Activated effector memory CD4-positive, alpha-beta T cell treated with anti-CD3 and anti-CD28 coated beads, Interleukin-2, amount 50 U/mL, for 16 hours (primary cell): ENCODE measurements at regions not wholly inside any gene's neighbourhood (a gene's known extent, or its start where the extent isn't known, plus 50 kb on each side); places are given as distances from the start of the nearest gene placed in this dataset.

Experiments used
- DNase-seq: peaks from one replicate; pipeline ENCODE4 v3.0.0-alpha.2; 2020

GRCh38 chr1:201711811-201712210 lies 117.1 kb upstream of the IPO9 start:
- no peak for DNase-seq

DNA sequence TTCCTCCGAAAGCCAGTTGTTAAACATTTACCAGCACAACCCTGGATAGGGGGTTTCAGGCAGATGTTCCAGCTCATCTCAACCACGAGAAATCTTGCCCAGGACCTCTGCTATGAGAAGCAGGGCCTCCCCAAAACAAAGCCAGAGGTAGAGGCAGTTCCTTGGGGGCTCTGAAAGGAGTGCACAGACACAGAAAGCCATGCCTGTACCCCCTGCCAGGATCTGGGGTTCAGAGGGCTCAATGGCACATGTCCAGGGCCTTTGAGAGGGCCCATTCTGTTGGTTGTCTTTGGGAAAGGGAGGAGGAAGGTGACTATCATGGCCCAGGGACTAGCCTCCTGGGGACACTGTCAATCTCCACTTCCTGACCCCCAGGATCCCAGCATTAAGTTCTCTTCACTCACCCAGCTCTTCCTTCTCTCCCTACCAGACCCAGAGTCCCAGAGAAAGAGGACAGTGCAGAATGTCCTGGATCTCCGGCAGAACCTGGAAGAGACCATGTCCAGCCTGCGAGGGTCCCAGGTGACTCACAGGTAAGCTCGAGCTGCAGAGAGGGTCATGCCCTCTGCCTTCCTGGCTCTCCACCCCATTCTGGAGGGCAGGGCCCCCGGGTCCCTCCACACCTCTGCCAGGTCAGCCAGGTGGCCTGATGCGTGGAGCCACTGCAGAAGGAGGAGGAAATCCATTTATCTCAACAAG lies 116.4 kb upstream of the IPO9 start:
- DNase-seq, result no peak

- no peak for DNase-seq
Observed at GRCh38 chr1:201713086-201713810, 115.7 kb upstream of the IPO9 start.

GRCh38 chr1:201714542-201715329 lies 114.2 kb upstream of the IPO9 start:
- no peak for DNase-seq

- DNase-seq, result no peak
Observed at GRCh38 chr1:201715351-201715750, 113.6 kb upstream of the IPO9 start.

DNA sequence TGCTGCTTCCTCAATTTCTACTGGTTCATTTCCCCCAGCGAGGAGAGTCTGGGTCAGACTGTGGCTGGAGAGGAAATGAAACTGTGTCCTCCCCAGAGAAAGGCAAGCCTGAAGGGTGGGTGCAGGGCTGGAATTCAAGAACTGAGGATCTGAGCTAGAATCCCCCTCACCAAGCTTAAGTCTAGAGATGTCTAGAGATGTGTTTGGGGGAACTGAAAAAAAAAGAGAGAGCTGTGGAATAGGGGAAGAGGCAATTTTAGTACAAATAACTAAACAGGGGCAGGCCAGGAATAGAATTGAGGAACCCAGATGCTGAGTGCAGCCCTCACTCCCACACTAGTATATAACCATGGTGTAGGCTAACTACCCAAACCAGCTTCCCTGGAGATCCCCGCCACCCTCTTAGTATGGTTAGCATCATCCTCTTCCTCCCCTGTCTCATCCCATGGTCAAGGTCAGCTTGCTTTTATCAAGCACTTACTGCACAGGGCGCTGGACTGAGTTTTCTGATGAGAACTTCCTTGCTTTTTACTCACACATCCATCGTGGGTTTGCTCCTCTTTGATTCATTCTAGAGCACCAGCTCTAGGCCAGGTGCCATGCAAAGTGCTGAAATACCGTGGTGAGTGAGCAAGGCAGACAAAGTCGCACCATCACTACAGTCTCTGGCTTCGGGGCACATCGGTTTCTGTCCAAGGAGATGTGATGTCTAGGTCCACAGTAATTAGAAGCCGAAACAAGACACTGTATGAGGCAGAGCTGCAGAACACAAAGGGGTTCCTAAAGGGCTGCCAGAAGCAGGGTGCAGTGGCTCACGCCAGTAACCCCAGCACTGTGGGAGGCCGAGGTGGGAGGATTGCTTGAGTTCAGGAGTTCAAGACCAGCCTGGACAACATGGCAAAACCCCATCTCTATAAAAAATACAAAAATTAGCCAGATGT lies 112.9 kb upstream of the IPO9 start:
- DNase-seq, result no peak

- no peak for DNase-seq
Observed at GRCh38 chr1:201716742-201717135, 112.2 kb upstream of the IPO9 start.

DNA sequence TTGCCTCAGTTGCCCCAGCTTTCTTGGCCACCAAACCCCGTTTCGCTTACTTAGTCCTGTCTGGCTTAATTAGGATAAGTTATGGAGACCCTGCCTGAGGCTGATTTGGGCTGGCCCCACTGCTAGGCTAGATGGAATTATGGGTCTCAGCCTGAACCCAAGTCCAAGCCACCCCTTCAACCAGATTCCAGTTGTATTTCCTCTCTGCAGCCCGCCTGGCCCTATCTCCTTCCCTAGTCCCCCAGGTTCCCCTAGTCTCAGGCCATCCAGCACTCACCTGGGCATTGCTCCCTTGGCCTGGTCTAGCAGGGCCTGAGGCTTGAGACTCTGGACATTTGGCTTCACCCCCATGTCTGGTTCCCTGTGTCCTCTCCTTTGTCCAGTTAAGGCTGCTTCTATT lies 111.7 kb upstream of the IPO9 start:
- DNase-seq, result no peak

DNA sequence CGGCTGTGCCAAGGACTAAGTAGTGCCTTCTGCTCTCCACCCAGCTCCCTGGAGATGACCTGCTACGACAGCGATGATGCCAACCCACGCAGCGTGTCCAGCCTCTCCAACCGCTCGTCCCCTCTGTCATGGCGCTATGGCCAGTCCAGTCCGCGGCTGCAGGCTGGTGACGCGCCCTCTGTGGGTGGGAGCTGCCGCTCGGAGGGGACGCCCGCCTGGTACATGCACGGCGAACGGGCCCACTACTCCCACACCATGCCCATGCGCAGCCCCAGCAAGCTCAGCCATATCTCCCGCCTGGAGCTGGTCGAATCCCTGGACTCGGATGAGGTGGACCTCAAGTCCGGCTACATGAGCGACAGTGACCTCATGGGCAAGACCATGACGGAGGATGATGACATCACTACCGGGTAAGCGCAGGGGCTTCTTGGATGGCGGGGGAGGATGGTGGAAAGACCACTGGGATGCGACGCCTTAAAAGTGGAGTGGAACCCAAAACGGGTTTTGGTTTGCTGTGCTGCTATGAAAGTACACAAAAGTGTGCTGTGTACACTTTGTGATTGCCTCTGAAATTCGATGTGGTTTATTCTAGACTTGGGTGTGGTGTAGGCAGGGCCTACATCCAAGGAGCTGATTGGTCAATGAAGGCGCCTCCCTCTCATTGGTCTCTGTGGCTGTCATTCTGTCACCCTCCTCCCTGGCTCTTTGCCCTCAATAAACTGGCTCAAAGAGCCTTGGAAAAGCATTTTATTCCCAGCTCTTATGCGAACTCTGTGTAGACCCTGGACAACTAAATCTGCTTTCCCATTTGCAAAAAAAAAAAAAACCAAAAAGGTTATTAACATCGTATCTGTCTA lies 110.4 kb upstream of the IPO9 start:
- no peak for DNase-seq

- DNase-seq, result no peak
Observed at GRCh38 chr1:201719812-201720521, 109.0 kb upstream of the IPO9 start.

- DNase-seq, result no peak
Observed at GRCh38 chr1:201720522-201720844, 108.5 kb upstream of the IPO9 start.

GRCh38 chr1:201721082-201722049 lies 107.6 kb upstream of the IPO9 start:
- DNase-seq, result no peak

DNA sequence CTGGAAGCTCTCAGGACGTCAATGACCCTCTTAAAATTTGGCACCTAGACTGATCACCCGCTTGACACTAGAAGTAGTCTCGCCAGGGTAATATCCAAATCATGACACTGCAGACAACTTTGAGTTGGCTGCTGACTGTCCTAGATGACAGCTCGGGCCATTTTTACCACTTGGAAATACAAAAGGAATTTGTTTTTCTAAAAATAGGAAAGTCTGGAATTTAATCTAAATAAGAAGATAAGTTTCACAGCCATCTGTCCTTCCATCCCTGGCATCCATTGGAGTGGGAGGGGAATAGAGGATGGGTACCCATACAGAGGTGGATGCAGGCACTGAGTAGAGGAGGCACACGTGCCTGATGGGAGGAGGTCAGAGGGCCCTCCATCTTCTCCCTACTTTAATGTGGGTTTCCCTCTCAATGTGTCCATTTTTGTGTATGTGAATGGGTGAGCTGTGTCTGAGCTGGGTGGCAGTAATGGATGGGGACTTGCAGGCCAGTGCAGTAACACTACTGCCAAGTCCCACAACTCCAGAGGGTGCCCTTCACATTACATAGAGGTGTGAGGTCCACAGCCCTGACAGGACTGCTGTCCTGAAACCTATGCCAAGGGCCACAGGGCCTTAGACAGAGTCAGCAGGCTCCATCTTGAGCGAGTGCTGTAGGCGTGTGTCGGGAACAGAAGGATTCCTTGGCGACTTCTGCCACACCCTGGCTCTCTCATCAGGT lies 104.8 kb upstream of the IPO9 start:
- no peak for DNase-seq

GRCh38 chr1:201724766-201725118 lies 104.2 kb upstream of the IPO9 start:
- no peak for DNase-seq

GRCh38 chr1:201726700-201727099 lies 102.3 kb upstream of the IPO9 start:
- no peak for DNase-seq

DNA sequence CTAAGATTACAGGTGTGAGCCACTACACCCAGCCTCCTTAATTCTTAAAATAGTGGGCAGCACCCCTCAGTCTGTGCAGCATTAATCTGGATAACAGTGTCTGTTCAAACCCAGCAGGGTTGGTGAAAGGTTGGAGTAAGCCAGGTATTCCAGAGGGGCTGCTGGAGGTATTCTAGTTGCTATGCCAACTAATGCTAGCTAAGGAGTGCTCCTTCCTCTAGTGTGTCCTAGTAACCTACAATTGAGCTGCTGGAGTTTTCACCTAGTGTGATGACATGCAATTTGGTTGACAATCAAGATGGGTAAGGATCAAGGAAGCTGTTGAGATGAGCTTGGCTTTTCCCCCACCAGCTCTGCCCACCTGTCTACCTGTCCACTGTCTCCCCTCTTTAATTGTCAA lies 100.2 kb upstream of the IPO9 start:
- no peak for DNase-seq

GRCh38 chr1:201729973-201730608 lies 98.9 kb upstream of the IPO9 start:
- DNase-seq, result no peak

DNA sequence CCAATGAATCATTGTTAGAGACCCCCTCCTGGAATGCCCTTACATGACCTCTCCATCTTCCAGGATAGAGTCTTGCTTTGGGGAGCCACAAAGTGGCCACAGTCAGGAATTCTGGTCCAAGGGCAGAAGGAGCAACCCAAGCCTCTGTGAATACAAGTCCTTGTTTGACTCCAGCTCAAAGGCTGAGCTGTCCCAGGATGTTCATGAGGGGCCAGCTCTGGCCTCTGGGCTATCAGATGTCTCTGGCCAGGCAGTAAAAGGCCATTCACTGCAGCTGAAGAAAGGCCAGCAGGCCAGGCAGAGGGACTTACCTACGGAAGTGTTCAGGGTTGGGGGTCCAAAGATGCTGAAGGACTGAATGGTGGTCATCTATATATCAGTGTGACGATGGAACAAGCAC lies 98.3 kb upstream of the IPO9 start:
- DNase-seq, result no peak

GRCh38 chr1:201731142-201731541 lies 97.8 kb upstream of the IPO9 start:
- DNase-seq, result no peak
